ENCODE measurements at regions not wholly inside any gene's neighbourhood (a gene's known extent, or its start where the extent isn't known, plus 50 kb on each side); places are given as distances from the start of the nearest gene placed in this dataset.

DNA sequence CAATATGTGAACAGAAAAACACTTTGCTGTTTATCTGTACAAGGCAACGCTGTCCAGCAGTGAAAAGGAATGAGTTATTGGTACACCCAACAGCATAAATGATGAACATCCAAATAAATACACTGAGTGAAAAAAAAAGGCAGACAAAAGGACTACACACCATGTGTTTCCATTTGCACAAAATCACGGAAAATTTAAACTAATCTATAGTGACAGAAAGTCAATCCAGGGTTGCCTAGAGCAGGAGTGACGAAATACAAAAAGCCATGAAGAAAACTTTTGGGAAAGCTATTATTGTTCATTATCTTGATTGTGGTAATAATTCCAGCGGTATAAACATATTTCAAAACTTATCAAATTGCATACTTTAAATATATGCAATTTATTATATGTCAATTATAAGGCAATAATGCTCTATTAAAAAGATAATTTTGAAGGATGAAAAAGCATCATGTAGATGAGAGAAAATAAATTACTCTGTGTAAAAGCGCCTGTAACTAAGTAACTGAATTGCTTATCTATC is 578.0 kb upstream of the TMEM132C start:
- no peak for DNase-seq

GRCh38 chr12:127690161-127690560 is 576.8 kb upstream of the TMEM132C start:
- no peak for DNase-seq

GRCh38 chr12:127696963-127697362 is 570.0 kb upstream of the TMEM132C start:
- no peak for DNase-seq

- no peak for DNase-seq
Observed at GRCh38 chr12:127703026-127703425, 563.9 kb upstream of the TMEM132C start.

DNA sequence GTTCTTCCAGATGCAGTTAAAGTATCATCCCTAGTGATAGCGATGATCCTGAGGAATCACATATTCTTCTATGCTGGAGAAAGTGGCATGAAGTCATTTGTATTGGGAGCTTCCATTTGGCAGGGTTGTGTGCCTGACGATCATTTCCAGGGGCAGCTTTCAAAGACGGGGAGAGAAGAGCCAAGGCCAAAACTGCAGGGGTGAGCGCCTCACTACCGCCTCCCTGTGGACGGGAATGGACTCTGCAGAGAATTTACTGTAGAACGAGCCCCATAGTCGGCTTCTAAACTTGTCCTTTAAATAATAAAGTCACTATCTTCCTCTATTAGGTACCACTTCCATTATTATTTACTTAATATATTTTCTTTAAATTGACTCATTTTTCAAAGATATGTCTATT is 555.9 kb upstream of the TMEM132C start:
- DNase-seq: no peak

DNA sequence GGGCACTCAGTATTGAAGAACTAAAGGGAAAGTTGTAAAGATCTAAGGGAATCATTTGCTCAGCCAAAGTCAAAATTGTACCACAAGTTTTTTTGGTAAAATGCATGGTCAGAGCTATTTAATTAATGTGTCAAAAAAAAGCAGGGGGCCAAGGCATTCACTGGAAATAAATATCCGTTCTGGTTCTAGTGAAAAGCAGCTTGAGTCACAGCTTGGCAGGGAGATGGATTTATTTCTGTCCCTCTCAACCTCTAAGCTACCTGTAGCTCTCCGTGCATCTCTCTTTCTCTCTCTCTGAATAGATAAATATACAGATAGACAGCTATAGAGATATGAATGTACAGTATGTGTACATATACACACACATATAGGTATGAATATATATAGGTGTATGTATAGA is 554.4 kb upstream of the TMEM132C start:
- DNase-seq: no peak

GRCh38 chr12:127716166-127716565 is 550.8 kb upstream of the TMEM132C start:
- no peak for DNase-seq

- no peak for DNase-seq
Observed at GRCh38 chr12:127717278-127717677, 549.7 kb upstream of the TMEM132C start.

DNA sequence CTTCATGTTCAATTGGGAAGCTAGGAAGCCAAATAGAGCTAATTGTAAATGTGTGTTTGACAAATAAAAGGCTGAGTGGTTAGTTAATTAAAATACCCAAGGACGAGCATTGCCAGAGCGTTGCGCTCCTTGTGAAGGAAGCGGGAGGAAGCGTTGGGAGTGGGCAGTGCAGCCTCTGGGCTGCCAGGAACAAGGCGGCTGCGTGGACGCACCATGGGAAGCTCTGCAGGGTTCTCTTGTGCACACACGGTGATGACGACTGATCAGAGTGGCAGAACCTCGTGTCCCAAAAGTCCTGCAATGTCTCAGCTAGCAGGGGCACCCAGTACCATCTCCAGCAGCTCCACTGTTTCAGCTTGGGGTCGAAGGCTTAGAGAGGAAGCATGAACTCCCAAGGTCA is 546.6 kb upstream of the TMEM132C start:
- DNase-seq: no peak

- no peak for DNase-seq
Observed at GRCh38 chr12:127722611-127723010, 544.4 kb upstream of the TMEM132C start.

GRCh38 chr12:127723251-127723650 is 543.7 kb upstream of the TMEM132C start:
- DNase-seq: no peak

DNA sequence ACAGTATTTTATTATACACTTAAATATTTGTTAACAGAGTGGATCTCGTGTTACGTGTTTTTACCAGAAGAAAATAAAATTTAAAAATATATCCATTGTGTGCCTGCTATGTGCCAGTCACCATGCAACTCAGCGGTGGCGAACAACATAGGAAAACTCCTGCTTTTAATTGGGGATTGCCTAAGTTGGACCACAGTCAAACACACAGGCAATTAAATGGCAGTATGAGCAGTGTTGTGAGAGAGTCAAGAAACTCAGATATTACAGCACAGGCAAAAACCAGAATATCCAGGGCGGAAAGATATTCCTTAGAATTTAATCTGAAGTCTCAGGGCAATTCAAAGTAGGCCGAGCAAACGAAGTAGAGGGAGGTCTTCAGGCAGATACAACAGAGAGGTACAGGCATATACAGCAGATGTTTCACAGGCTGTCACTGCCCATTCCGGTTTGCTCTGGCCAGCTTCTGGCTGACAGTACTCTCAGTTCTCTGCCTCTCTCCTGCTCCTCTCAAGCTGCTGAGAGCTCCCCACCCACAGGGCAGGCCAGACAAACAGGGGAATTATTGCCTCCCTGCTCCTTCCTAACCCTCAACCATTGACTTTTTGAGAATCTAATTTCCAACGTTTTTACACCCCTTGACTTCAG is 540.2 kb upstream of the TMEM132C start:
- DNase-seq: no peak

DNA sequence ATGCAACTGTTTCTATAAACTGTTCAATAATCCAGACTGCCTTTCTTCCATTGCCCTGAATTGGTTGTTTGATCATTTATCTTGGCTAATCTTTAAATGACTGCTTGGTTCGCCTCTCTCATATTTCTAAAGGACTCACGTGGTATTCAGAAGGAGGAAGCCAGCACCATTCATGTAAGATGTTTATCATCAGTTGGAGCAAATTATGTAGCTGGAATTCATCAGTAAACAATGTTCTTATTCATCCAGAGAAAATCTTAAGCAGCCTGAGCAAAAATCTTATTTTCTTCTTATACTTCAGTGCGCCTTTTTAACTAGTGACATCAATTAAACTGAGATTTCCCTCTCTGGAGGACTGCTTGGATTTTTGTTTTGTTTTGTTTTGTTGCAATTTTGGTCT is 538.7 kb upstream of the TMEM132C start:
- DNase-seq: no peak

GRCh38 chr12:127728729-127729128 is 538.2 kb upstream of the TMEM132C start:
- no peak for DNase-seq

GRCh38 chr12:127729381-127729780 is 537.6 kb upstream of the TMEM132C start:
- no peak for DNase-seq

- DNase-seq: no peak
Observed at GRCh38 chr12:127731657-127732056, 535.3 kb upstream of the TMEM132C start.

DNA sequence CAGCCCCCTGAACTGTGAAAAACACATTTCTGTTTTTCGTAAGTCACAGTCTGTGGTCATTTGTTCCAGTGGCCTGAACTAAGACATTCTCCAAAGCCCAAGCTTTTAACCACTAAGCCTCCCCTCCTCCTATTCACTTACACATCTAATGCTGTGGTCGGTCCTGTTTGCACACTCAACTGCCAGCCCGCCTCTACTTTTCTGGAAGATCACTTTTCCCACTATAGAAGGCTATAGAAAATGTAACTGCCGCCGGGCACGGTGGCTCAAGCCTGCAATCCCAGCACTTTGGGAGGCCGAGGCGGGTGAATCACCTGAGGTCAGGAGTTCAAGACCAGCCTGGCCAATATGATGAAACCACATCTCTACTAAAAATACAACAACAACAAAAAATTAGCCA is 524.7 kb upstream of the TMEM132C start:
- no peak for DNase-seq

DNA sequence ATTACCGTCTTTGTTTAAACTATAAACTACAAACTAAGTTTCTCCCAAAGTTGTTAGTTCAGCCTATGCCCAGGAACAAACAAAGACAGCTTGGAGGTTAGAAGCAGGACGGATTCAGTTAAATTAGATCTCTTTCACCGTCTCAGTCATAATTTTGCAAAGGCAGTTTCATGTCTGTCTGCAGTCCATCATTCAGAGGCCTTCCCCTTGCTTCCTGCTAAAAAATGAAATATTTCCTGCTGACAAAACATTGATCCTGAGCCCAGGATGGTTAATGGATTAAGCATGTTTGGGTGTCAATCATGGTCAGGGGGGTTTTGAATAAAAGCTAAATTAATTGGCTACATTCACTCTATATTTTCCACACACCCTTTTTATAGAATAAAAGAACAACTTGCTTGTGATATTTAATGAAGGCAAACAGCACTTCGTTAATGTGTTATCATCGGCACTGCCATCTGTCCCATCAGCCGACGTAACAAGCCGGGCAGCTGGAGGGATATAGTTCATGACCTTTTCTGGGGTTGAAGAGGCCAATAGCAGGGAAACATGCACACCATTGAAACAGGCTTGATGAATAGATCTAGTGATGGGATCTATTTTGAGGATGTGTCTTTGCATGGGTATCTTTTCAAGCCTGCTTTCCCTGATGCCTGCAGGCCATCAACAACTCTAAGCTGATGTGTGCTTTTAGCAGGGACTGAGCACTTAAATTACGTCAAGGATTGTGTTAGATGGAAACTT is 521.3 kb upstream of the TMEM132C start:
- no peak for DNase-seq

DNA sequence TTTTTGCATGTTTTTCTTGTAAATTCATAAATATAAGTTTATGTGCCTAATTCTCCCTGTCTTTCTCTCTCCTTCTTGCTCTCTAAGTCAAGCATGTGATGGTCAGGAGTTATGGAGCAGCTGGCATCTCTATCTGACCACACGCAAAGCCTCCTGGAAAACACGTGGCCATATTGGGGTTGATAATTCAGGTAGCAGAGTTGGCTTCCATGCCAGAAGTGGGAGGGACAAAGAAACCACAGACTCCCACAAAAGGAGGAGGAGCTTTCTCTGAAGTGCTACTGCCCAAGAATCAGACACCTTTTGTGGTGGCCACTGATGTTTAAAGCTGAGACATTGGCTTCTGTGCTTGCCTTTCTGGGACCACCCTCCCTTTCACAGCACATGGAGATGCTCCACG is 517.6 kb upstream of the TMEM132C start:
- DNase-seq: no peak

DNA sequence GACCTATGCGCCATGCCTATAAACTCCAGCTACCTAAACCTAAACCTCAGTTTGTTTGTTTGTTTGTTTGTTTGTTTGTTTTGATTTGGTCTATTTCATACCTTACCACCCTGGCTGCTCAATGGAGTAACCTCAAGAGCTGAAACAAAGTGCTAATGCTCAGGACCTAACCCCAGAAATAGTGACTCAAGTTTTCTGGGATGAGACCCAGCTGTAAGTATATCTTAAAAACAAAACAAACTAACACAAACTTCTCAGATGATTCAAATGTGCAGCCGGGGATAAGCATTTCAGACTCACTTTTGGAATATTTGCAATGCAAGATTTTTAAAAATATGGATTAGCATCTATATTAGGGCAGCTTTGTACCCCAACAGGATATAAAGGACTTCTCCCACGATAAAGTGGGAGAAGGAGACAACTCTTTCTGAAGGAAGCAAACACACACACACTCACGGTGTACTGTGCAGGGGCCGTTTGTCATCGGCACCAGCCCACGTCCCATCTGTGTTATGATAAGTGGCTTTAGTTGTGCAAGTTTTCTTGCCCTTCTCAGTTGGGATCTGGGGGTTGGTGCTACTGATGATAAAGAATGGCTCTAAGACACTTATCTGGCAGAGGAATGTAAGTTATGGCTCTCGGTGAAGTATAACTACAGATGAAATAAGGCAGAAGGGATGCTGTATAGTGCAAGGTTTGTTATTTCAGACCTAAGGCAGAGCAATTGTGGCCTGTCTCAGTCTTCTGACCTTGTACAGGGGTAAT is 516.7 kb upstream of the TMEM132C start:
- DNase-seq: no peak

GRCh38 chr12:127752802-127753201 is 514.2 kb upstream of the TMEM132C start:
- DNase-seq: no peak

GRCh38 chr12:127760357-127760756 is 506.6 kb upstream of the TMEM132C start:
- DNase-seq: no peak

DNA sequence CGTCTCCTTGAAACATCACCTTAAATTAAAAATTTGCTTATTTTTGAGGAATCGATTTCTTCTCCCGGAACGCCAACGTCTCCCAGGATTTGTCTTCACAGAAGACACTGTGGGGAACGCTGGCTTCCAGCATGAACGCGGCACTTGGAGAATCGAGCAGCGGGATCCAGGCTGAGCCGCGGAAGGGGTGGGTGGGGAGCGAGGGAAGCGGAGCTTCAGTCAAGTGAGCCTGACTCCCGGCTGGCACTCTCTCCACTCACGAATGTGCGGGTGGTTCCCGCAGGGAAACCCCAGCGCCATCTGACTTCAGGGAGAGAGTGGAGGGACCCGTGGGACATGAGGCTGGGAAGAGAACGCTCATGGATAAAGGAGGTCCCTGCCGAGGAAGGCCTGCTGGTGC is 506.0 kb upstream of the TMEM132C start:
- no peak for DNase-seq

DNA sequence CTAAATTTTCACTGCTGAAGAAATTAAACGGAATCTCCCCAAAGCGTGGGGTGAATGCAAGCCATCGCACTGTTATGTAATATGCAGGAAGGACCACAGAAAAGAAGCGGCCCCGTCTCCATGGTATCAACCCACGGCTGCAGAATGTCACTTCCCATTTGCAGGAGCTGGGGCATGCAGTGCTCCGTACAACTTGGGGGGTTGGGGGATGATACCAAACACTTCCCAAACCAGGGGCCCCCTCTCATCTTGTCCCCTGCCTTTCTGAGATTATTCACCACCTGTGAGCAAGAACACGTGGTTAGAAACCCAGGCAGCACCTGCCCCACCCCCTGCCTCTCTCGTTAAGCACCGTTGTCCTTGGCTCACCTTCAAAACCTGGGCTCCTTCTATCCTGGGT is 505.1 kb upstream of the TMEM132C start:
- DNase-seq: no peak
